ENCODE measurements at regions not wholly inside any gene's neighbourhood (a gene's known extent, or its start where the extent isn't known, plus 50 kb on each side); places are given as distances from the start of the nearest gene placed in this dataset.

DNA sequence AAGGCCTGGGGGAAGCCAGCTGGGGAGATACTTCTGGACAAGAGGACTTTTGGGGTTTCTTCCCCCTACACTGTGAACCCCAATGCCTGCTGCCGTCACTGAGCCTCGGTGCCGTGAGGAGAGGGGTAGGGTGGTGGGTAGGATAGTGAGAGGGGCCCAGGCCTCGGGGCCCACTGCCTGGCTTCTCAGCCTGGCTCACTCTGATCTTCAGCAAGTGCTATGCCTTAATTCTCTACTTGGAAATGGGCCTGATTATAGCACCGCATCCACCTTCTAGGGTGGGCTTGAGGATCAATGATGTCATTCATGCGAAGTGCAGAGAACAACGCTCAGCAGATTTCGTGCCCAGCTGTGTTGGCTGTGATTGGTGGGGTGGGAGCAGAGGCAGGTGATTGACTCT is 76.7 kb upstream of the NECTIN1 start:
- Histone ChIP-seq H3K4me3 (no peak overlapping the region), H3K27ac (no peak overlapping the region), H3K27me3 (replicated peaks; ENCODE audit: insufficient read depth) (no peaks in the 10 kb centered on the region), H3K9me3 (no peaks in the 10 kb centered on the region), H3K36me3 (no peaks in the 10 kb centered on the region), H3K4me1 (replicated peaks) (no peaks in the 10 kb centered on the region)
- TF ChIP-seq POLR2AphosphoS5 (IDR thresholded peaks at IDR 0.05) (no peak), POLR2A (IDR thresholded peaks at IDR 0.05) (no peak)
- TF ChIP-seq, protein P1, sequence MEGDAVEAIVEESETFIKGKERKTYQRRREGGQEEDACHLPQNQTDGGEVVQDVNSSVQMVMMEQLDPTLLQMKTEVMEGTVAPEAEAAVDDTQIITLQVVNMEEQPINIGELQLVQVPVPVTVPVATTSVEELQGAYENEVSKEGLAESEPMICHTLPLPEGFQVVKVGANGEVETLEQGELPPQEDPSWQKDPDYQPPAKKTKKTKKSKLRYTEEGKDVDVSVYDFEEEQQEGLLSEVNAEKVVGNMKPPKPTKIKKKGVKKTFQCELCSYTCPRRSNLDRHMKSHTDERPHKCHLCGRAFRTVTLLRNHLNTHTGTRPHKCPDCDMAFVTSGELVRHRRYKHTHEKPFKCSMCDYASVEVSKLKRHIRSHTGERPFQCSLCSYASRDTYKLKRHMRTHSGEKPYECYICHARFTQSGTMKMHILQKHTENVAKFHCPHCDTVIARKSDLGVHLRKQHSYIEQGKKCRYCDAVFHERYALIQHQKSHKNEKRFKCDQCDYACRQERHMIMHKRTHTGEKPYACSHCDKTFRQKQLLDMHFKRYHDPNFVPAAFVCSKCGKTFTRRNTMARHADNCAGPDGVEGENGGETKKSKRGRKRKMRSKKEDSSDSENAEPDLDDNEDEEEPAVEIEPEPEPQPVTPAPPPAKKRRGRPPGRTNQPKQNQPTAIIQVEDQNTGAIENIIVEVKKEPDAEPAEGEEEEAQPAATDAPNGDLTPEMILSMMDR (IDR thresholded peaks at IDR 0.05): no peak
- WGBS: 97% methylated on average over 8 of the region's 8 CpGs
- intact Hi-C loops (cut with DNase I): no loop called here
- DNase-seq (ENCODE audit: low spot score): no peak

DNA sequence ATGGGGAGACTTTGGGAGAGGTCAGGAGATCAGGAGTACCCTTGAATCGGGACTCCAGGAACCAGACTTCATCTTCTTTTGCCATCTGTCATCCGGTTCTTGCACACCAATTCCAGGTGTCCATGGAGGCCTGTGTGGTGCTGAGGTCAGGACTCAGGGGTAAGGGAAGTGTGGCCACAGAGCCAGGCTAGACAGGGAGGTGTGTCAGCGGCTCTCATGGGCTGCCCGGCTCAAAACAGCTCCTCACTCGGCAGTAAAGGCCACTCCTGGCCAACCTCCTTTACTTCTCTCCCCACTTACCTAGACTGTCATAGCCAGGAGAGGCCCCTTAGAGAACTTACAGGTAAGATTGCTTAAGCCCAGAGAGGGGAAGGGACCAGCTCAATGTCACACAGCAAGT is 75.7 kb upstream of the NECTIN1 start:
- no peak overlapping the region for H3K4me3 ChIP-seq
- DNase-seq (ENCODE audit: low spot score): no peak
- no peaks in the 10 kb centered on the region for H3K27me3 ChIP-seq (replicated peaks; ENCODE audit: insufficient read depth)
- WGBS: 94% methylated on average over 5 of the region's 5 CpGs
- no peak for TF ChIP-seq POLR2A (IDR thresholded peaks at IDR 0.05)
- no peak for TF ChIP-seq POLR2AphosphoS5 (IDR thresholded peaks at IDR 0.05)
- TF ChIP-seq, protein P1 (IDR thresholded peaks at IDR 0.05): no peak
- intact Hi-C loops (cut with DNase I): no loop called here
- H3K9me3 ChIP-seq: no peaks in the 10 kb centered on the region
- H3K36me3 ChIP-seq: no peaks in the 10 kb centered on the region
- H3K27ac ChIP-seq: no peak overlapping the region
- H3K4me1 ChIP-seq (replicated peaks): no peaks in the 10 kb centered on the region

DNA sequence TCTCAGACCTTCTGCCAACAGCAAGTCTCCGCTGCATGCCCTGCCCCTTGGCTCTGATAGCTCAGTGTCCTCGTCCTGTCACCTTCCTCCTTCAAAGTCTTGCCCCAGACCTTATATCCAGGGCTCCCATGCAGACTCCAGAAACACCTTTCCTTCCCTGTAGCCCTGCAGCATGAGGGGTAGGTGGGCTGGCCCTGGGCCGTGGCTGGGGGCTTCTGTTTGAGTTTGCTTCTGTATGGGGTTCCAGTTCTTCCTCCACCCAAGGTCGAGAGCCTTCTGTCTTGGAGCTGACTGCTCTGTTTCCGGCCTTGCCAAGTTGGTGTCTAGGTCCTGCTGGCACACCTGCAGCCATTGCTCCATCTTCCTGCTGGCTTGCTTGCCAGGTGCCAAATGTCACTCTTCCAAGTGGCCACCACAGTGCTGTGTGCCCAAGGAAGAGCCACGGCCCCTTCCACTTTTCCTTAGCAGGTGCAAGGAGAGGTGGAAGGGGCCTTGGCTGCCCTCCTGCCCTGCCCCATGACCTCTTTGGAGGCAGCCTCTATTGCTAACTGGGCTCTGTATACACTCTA is 74.8 kb upstream of the NECTIN1 start:
- Histone ChIP-seq H3K27me3 (replicated peaks; ENCODE audit: insufficient read depth) (no peaks in the 10 kb centered on the region), H3K4me3 (no peak overlapping the region), H3K4me1 (replicated peaks) (no peaks in the 10 kb centered on the region), H3K9me3 (no peaks in the 10 kb centered on the region), H3K27ac (no peak overlapping the region), H3K36me3 (no peaks in the 10 kb centered on the region)
- intact Hi-C loops (cut with DNase I): no loop called here
- TF ChIP-seq POLR2A (IDR thresholded peaks at IDR 0.05) (no peak), POLR2AphosphoS5 (IDR thresholded peaks at IDR 0.05) (no peak)
- TF ChIP-seq, protein P1 (IDR thresholded peaks at IDR 0.05): no peak
- DNase-seq (ENCODE audit: low spot score): no peak
- WGBS: 86% methylated on average over 6 of the region's 6 CpGs

DNA sequence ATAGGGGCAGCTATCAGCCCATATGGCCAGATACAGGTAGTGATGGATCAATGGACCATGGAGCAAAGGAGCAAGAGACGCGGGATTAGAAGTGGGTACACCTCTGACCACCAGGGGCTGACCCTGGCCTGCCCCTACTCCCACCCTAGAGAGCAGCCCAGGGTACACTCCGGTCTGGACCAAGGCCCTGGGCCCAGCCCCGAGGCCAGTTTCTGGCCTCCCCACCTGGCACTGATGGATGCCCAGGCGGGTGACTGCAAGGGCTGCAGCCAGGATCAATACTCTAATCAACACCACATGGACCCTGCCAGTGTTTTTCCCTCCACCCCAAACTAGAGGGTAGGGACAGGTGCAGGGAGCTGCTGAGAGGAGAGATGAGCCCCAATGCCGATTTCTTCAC is 74.1 kb upstream of the NECTIN1 start:
- no peak for TF ChIP-seq POLR2AphosphoS5 (IDR thresholded peaks at IDR 0.05)
- TF ChIP-seq, protein P1 (IDR thresholded peaks at IDR 0.05): no peak
- no peak for TF ChIP-seq POLR2A (IDR thresholded peaks at IDR 0.05)
- H3K27me3 ChIP-seq (replicated peaks; ENCODE audit: insufficient read depth): no peaks in the 10 kb centered on the region
- WGBS: 74% methylated on average over 6 of the region's 6 CpGs
- no peak overlapping the region for H3K4me3 ChIP-seq
- H3K9me3 ChIP-seq: no peaks in the 10 kb centered on the region
- no peak for DNase-seq (ENCODE audit: low spot score)
- no peak overlapping the region for H3K27ac ChIP-seq
- intact Hi-C loops (cut with DNase I): no loop called here
- no peaks in the 10 kb centered on the region for H3K36me3 ChIP-seq
- H3K4me1 ChIP-seq (replicated peaks): no peaks in the 10 kb centered on the region

DNA sequence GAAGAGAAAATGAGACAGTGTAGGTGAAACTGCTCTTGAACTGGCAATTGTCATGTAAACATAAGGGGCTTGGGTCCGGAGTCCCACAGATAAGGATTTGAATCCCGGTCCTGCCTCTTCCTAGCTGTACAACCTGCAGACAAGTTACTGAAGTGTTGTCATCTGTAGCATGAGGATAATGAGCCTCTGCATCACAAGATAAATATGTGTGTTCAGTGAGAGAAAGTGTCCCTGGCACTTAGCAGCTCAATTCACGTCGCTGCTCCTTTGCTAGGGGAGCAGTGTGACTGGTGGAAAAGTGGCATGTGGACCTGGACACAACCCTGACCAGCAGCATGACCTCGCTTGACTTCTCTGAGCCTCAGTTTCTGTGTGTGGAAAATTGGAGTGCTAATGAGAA is 73.7 kb upstream of the NECTIN1 start:
- Histone ChIP-seq H3K4me3 (no peak overlapping the region), H3K36me3 (no peaks in the 10 kb centered on the region), H3K27ac (no peak overlapping the region), H3K4me1 (replicated peaks) (no peaks in the 10 kb centered on the region), H3K9me3 (no peaks in the 10 kb centered on the region), H3K27me3 (replicated peaks; ENCODE audit: insufficient read depth) (no peaks in the 10 kb centered on the region)
- intact Hi-C loops (cut with DNase I): no loop called here
- TF ChIP-seq, protein P1 (IDR thresholded peaks at IDR 0.05): no peak
- TF ChIP-seq POLR2A (IDR thresholded peaks at IDR 0.05) (no peak), POLR2AphosphoS5 (IDR thresholded peaks at IDR 0.05) (no peak)
- WGBS: 85% methylated on average over 5 of the region's 5 CpGs
- DNase-seq (ENCODE audit: low spot score): no peak

Data from prostate gland (tissue), 2 donors.